Thyroid gland (tissue), 4 donors: ENCODE measurements at regions not wholly inside any gene's neighbourhood (a gene's known extent, or its start where the extent isn't known, plus 50 kb on each side); places are given as distances from the start of the nearest gene placed in this dataset.

ENCODE experiments used
- DNase-seq, 2 donors: peaks; one replicate each; pipeline ENCODE4 v3.0.0-alpha.2; 2019
- H3K27ac ChIP-seq, 3 donors: fragments of 200-600 bp; sonication (generic); 1 replicate in 2 of 3; 2 replicates in 1 of 3; pipeline ENCODE4 v1.5.1; 2016 to 2019; ENCODE audit warnings: mild to moderate bottlenecking in 1 of 3, moderate library complexity in 1 of 3
- H3K27me3 ChIP-seq: fragments of 200-600 bp; sonication (generic); one replicate; pipeline ENCODE4 v1.5.1; 2019
- H3K36me3 ChIP-seq, 2 donors: fragments of 200-600 bp; sonication (generic); one replicate each; pipeline ENCODE4 v1.5.1; 2016 to 2019
- H3K4me1 ChIP-seq, 2 donors: fragments of 200-600 bp; sonication (generic); one replicate each; pipeline ENCODE4 v1.5.1; 2017 to 2019
- H3K4me3 ChIP-seq, 3 donors: fragments of 200-600 bp; sonication (generic); replicated peaks in 1 of 3; 1 replicate in 2 of 3; 2 replicates in 1 of 3; pipeline ENCODE4 v1.5.1; 2016; ENCODE audit warnings: mild to moderate bottlenecking in 1 of 3
- H3K9me3 ChIP-seq: fragments of 200-600 bp; sonication (generic); one replicate; pipeline ENCODE4 v1.5.1; 2017
- CTCF ChIP-seq, 6 experiments: fragments of 200-600 bp in 3 of 6; fragments of 450-650 bp in 3 of 6; sonication (generic) in 3 of 6; IDR thresholded peaks; one replicate each; pipeline ENCODE4 v1.5.1; 2016 to 2019; ENCODE audit warnings: antibody characterized with exemption in 6 of 6, mild to moderate bottlenecking in 2 of 6, inconsistent platforms in 1 of 6, moderate library complexity in 1 of 6
- POLR2A ChIP-seq, 2 donors: fragments of 450-650 bp; IDR thresholded peaks; one replicate each; pipeline ENCODE4 v1.6.1; 2017; ENCODE audit warnings: antibody characterized with exemption in 2 of 2, mild to moderate bottlenecking in 2 of 2, moderate library complexity in 1 of 2
- WGBS, 2 donors: methylation state at CpG; one replicate each; pipeline ENCODE4 v1.1.5; 2017; 5-methylcytosine and 5-hydroxymethylcytosine counted together
- intact Hi-C: fragments of 100-400 bp; cut with DNase I; formaldehyde crosslinking; loops from one replicate; pipeline ENCODE4 v1.15.1; 2023

- no peak for DNase-seq
- Histone ChIP-seq H3K9me3 (no peaks in the 10 kb centered on the region), H3K4me3 (no peak overlapping the region), H3K27me3 (no peaks in the 10 kb centered on the region), H3K36me3 (no peaks in the 10 kb centered on the region), H3K4me1 (no peaks in the 10 kb centered on the region), H3K27ac (no peak overlapping the region)
- intact Hi-C loops, result no loop called here
- TF ChIP-seq CTCF (IDR thresholded peaks at IDR 0.05), result no peak
Observed at GRCh38 chr1:83097715-83098114, 901.2 kb downstream of the TTLL7 start.

- WGBS, 2 donors, result 95 to 97% methylated on average over 5 of the region's 5 CpGs
- TF ChIP-seq CTCF (IDR thresholded peaks at IDR 0.05) (no peak), POLR2A (IDR thresholded peaks at IDR 0.05) (no peak)
Observed at GRCh38 chr1:83095570-83095969, 903.4 kb downstream of the TTLL7 start.

GRCh38 chr1:83090195-83090594 is 908.7 kb downstream of the TTLL7 start:
- Histone ChIP-seq H3K27me3 (no peaks in the 10 kb centered on the region), H3K9me3 (no peaks in the 10 kb centered on the region), H3K27ac (no peak overlapping the region), H3K4me3 (no peak overlapping the region), H3K36me3 (no peaks in the 10 kb centered on the region), H3K4me1 (no peaks in the 10 kb centered on the region)
- intact Hi-C loops, result no loop called here
- 89 to 90% methylated on average over 3 of the region's 3 CpGs for WGBS, 2 donors
- no peak for DNase-seq
- TF ChIP-seq POLR2A (IDR thresholded peaks at IDR 0.05), result no peak
- TF ChIP-seq CTCF (IDR thresholded peaks at IDR 0.05), result no peak

More at GRCh38 chr1:83095570-83095969, 903.4 kb downstream of the TTLL7 start:
- Histone ChIP-seq H3K4me1 (no peaks in the 10 kb centered on the region), H3K4me3 (no peak overlapping the region), H3K36me3 (no peaks in the 10 kb centered on the region), H3K27ac (no peak overlapping the region), H3K27me3 (no peaks in the 10 kb centered on the region), H3K9me3 (no peaks in the 10 kb centered on the region)
- intact Hi-C loops, result no loop called here
- DNase-seq, result no peak

- H3K27ac ChIP-seq, result no peak overlapping the region
- H3K36me3 ChIP-seq, result no peaks in the 10 kb centered on the region
- TF ChIP-seq POLR2A (IDR thresholded peaks at IDR 0.05) (no peak), CTCF (IDR thresholded peaks at IDR 0.05) (no peak)
- no peak overlapping the region for H3K4me3 ChIP-seq
- no peaks in the 10 kb centered on the region for H3K4me1 ChIP-seq
- H3K9me3 ChIP-seq, result no peaks in the 10 kb centered on the region
- 98 to 100% methylated on average over 2 of the region's 2 CpGs for WGBS, 2 donors
- no peaks in the 10 kb centered on the region for H3K27me3 ChIP-seq
- DNase-seq, result no peak
- intact Hi-C loops, result no loop called here
Observed at GRCh38 chr1:83087851-83088250, 911.1 kb downstream of the TTLL7 start.

GRCh38 chr1:83086986-83087512 is 911.9 kb downstream of the TTLL7 start:
- intact Hi-C loops, result no loop called here
- Histone ChIP-seq H3K27me3 (no peaks in the 10 kb centered on the region), H3K9me3 (no peaks in the 10 kb centered on the region), H3K27ac (no peak overlapping the region), H3K4me3 (no peak overlapping the region), H3K4me1 (no peaks in the 10 kb centered on the region), H3K36me3 (no peaks in the 10 kb centered on the region)
- TF ChIP-seq CTCF (IDR thresholded peaks at IDR 0.05) (no peak), POLR2A (IDR thresholded peaks at IDR 0.05) (no peak)
- WGBS, 2 donors, result 94 to 96% methylated on average over 6 of the region's 6 CpGs
- DNase-seq, result no peak
